HCT116 (cell line): ENCODE measurements at regions not wholly inside any gene's neighbourhood (a gene's known extent, or its start where the extent isn't known, plus 50 kb on each side); places are given as distances from the start of the nearest gene placed in this dataset.
"Not testable (repeated sequence)": the region's sequence is repeated elsewhere in the genome, so short reads cannot be mapped to it uniquely, and the experiment has no call there.

ENCODE experiments used
- EZH2 ChIP-seq: fragments of 200-600 bp; sonication (generic); IDR thresholded peaks from 2 replicates; pipeline ENCODE4 v1.6.1; 2017; ENCODE audit warnings: antibody characterized with exemption, mixed run types
- FOSL1 ChIP-seq: IDR thresholded peaks from 2 replicates; pipeline ENCODE4 v1.6.1; 2012; ENCODE audit warnings: low read depth
- JUND ChIP-seq: IDR thresholded peaks from 2 replicates; pipeline ENCODE4 v1.6.1; 2012
- POLR2A ChIP-seq: IDR thresholded peaks from 2 replicates; pipeline ENCODE4 v1.7.0; 2011; ENCODE audit warnings: borderline replicate concordance; ENCODE audit not compliant: insufficient read depth, insufficient read length; ENCODE audit errors: extremely low read depth
- POLR2AphosphoS5 ChIP-seq: IDR thresholded peaks from 2 replicates; pipeline ENCODE4 v1.6.1; 2011; ENCODE audit warnings: mild to moderate bottlenecking, low read depth, low read length, moderate library complexity
- RAD21 ChIP-seq: IDR thresholded peaks from 2 replicates; pipeline ENCODE4 v1.6.1; 2012; ENCODE audit warnings: low read depth, mild to moderate bottlenecking
- TCF7L2 ChIP-seq: IDR thresholded peaks from 2 replicates; pipeline ENCODE4 v1.7.0; 2011; ENCODE audit warnings: borderline replicate concordance, inconsistent platforms; ENCODE audit not compliant: insufficient read depth, insufficient read length; ENCODE audit errors: extremely low read depth
- YY1 ChIP-seq: IDR thresholded peaks from 2 replicates; pipeline ENCODE4 v1.6.1; 2011; ENCODE audit warnings: low read length, low read depth, moderate library complexity, mild to moderate bottlenecking; ENCODE audit not compliant: insufficient replicate concordance; ENCODE audit errors: extremely low read depth
- ZNF274 ChIP-seq: fragments of 200-500 bp; sonication (Bioruptor generic); IDR thresholded peaks from 2 replicates; pipeline ENCODE4 v1.6.1; 2014; ENCODE audit warnings: mild to moderate bottlenecking, low read depth, low read length, inconsistent platforms
- TF ChIP-seq, protein P1 (sequence below), 3 experiments: fragments of 200-600 bp in 1 of 3; sonication (generic) in 1 of 3; IDR thresholded peaks in 2 of 3; conservative IDR thresholded peaks in 1 of 3; 2 replicates each; pipeline ENCODE4 v1.5.1; 2012 to 2017; ENCODE audit warnings: low read depth in 2 of 3, low read length in 2 of 3, antibody characterized with exemption in 1 of 3, borderline replicate concordance in 1 of 3, control low read depth in 1 of 3, mild to moderate bottlenecking in 1 of 3, mixed read lengths in 1 of 3, mixed run types in 1 of 3, moderate library complexity in 1 of 3; ENCODE audit not compliant: insufficient read depth in 1 of 3
- TF ChIP-seq, protein P2 (sequence below): IDR thresholded peaks from 2 replicates; pipeline ENCODE4 v1.6.1; 2012
- TF ChIP-seq, protein P3 (sequence below): IDR thresholded peaks from 2 replicates; pipeline ENCODE4 v1.6.1; 2012

DNA sequence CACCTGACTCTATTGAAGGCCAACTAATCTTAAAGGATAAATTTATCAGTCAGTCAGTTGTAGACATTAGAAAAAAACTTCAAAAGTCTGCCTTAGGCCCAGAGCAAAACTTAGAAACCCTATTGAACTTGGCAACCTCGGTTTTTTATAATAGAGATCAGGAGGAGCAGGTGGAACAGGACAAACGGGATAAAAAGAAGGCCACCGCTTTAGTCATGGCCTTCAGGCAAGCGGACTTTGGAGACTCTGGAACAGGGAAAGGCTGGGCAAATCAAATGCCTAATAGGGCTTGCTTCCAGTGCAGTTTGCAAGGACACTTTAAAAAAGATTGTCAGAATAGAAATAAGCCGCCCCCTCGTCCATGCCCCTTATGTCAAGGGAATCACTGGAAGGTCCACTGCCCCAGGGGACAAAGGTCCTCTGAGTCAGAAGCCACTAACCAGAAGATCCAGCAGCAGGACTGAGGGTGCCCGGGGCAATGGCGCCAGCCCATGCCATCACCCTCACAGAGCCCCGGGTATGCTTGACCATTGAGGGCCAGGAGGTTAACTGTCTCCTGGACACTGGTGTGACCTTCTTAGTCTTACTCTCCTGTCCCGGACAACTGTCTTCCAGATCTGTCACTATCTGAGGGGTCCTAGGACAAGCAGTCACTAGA lies 98.5 kb downstream of the ZNF467 start:
- TF ChIP-seq, protein P1, sequence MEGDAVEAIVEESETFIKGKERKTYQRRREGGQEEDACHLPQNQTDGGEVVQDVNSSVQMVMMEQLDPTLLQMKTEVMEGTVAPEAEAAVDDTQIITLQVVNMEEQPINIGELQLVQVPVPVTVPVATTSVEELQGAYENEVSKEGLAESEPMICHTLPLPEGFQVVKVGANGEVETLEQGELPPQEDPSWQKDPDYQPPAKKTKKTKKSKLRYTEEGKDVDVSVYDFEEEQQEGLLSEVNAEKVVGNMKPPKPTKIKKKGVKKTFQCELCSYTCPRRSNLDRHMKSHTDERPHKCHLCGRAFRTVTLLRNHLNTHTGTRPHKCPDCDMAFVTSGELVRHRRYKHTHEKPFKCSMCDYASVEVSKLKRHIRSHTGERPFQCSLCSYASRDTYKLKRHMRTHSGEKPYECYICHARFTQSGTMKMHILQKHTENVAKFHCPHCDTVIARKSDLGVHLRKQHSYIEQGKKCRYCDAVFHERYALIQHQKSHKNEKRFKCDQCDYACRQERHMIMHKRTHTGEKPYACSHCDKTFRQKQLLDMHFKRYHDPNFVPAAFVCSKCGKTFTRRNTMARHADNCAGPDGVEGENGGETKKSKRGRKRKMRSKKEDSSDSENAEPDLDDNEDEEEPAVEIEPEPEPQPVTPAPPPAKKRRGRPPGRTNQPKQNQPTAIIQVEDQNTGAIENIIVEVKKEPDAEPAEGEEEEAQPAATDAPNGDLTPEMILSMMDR (IDR thresholded peaks at IDR 0.05 in 2 of 3, conservative IDR thresholded peaks at IDR 0.05 in 1 of 3; ENCODE audit: borderline replicate concordance in 1 of 3, insufficient read depth in 1 of 3, low read depth in 2 of 3, low read length in 2 of 3), result not testable (repeated sequence)
- not testable (repeated sequence) for TF ChIP-seq POLR2AphosphoS5, TCF7L2, FOSL1, JUND, YY1, ZNF274, EZH2, POLR2A, RAD21
- TF ChIP-seq, protein P2, sequence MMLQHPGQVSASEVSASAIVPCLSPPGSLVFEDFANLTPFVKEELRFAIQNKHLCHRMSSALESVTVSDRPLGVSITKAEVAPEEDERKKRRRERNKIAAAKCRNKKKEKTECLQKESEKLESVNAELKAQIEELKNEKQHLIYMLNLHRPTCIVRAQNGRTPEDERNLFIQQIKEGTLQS, result not testable (repeated sequence)
- TF ChIP-seq, protein P3, sequence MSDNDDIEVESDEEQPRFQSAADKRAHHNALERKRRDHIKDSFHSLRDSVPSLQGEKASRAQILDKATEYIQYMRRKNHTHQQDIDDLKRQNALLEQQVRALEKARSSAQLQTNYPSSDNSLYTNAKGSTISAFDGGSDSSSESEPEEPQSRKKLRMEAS, result not testable (repeated sequence)
